NB4 (cell line): ENCODE measurements at regions not wholly inside any gene's neighbourhood (a gene's known extent, or its start where the extent isn't known, plus 50 kb on each side); places are given as distances from the start of the nearest gene placed in this dataset.

ENCODE experiments used
- DNase-seq: peaks from one replicate; pipeline ENCODE4 v3.0.0; 2010; ENCODE audit warnings: low read depth
- H3K4me3 ChIP-seq: one replicate; pipeline ENCODE4 v1.5.1; 2011; ENCODE audit warnings: mild to moderate bottlenecking, low read depth, low read length, moderate library complexity
- CTCF ChIP-seq: IDR thresholded peaks from one replicate; pipeline ENCODE4 v1.5.1; 2012; ENCODE audit warnings: low read depth, low read length
- MAX ChIP-seq: IDR thresholded peaks from 2 replicates; pipeline ENCODE4 v1.6.1; 2011; ENCODE audit warnings: low read depth, low read length
- MYC ChIP-seq: IDR thresholded peaks from 2 replicates; pipeline ENCODE4 v1.6.1; 2011; ENCODE audit warnings: low read depth, low read length
- POLR2A ChIP-seq: IDR thresholded peaks from 2 replicates; pipeline ENCODE4 v1.6.1; 2011; ENCODE audit warnings: mild to moderate bottlenecking; ENCODE audit not compliant: insufficient read length; ENCODE audit errors: extremely low read depth

- DNase-seq = no peak
- H3K4me3 ChIP-seq = no peak overlapping the region
- TF ChIP-seq POLR2A (no peak), CTCF (no peak), MAX (no peak), MYC (no peak)
Measured at GRCh38 chr10:44292390-44293002, 92.4 kb downstream of the CXCL12 start.

DNA sequence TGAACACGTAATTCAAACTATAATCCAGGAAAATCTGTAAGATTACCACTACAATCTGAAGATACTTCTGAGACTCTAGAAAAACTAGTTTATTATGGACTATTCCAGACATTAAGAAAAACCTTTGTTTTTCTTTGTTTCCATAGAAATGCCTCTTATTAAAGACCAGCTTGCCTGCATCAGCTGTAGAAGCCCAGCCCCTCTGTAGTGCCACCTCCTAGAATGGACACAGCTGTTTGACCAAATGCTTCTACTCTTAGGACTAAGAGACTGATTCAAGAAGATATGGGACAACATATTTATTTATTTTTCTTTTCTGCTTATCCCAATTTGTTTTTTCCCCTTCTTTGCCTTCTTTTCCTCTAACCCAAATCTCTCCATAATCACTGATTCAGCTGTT, 93.8 kb downstream of the CXCL12 start:
- TF ChIP-seq POLR2A (no peak), CTCF (no peak), MYC (no peak), MAX (no peak)
- no peak overlapping the region for H3K4me3 ChIP-seq
- DNase-seq = no peak

DNA sequence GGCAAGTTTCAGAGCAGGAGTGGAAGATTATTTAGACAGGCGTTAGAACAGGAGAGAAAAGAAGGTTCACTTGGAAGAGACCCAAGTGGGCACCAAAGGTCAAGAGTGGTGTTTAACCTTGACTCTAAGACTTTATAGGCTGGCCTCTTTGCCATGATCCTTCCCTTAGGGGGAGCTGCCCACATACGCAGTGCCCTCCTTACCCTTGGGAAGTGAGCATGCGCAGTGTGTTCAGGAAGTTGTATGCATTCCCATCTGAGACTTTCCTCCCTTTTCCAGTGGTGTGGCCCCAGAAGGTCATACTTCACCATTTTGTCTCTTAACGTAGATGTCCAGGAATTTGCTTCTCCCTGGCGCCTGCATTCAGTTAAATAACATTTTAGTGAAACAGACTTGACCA, 95.8 kb downstream of the CXCL12 start:
- TF ChIP-seq CTCF = no peak
- H3K4me3 ChIP-seq = no peak overlapping the region
- DNase-seq = no peak

- TF ChIP-seq POLR2A (no peak), CTCF (no peak), MAX (no peak), MYC (no peak)
- H3K4me3 ChIP-seq = no peak overlapping the region
- DNase-seq = no peak
Measured at GRCh38 chr10:44287408-44287807, 97.5 kb downstream of the CXCL12 start.

GRCh38 chr10:44284198-44285084, 100.5 kb downstream of the CXCL12 start:
- no peak for TF ChIP-seq MYC
- no peak for TF ChIP-seq CTCF
- no peak for TF ChIP-seq MAX
- no peak for TF ChIP-seq POLR2A
- no peak overlapping the region for H3K4me3 ChIP-seq
- DNase-seq = no peak
